ENCODE measurements at regions not wholly inside any gene's neighbourhood (a gene's known extent, or its start where the extent isn't known, plus 50 kb on each side); places are given as distances from the start of the nearest gene placed in this dataset.

GRCh38 chr5:58403822-58404433 lies 56.0 kb downstream of the PLK2 start:
- DNase-seq = no peak

- no peak for DNase-seq
Observed at GRCh38 chr5:58401701-58402100, 58.2 kb downstream of the PLK2 start.

- DNase-seq = no peak
Observed at GRCh38 chr5:58400737-58401136, 59.1 kb downstream of the PLK2 start.

GRCh38 chr5:58399951-58400350 lies 59.9 kb downstream of the PLK2 start:
- DNase-seq = no peak

- DNase-seq = no peak
Observed at GRCh38 chr5:58394339-58394738, 65.5 kb downstream of the PLK2 start.

- DNase-seq = no peak
Observed at GRCh38 chr5:58393716-58394115, 66.2 kb downstream of the PLK2 start.

- no peak for DNase-seq
Observed at GRCh38 chr5:58392496-58392895, 67.4 kb downstream of the PLK2 start.

GRCh38 chr5:58383448-58383847 lies 76.4 kb downstream of the PLK2 start:
- DNase-seq = no peak

GRCh38 chr5:58382131-58382534 lies 77.8 kb downstream of the PLK2 start:
- no peak for DNase-seq

- no peak for DNase-seq
Observed at GRCh38 chr5:58381566-58381965, 78.3 kb downstream of the PLK2 start.

GRCh38 chr5:58380655-58381054 lies 79.2 kb downstream of the PLK2 start:
- no peak for DNase-seq

GRCh38 chr5:58378613-58379390 lies 81.1 kb downstream of the PLK2 start:
- no peak for DNase-seq

GRCh38 chr5:58370606-58371005 lies 89.3 kb downstream of the PLK2 start:
- DNase-seq = no peak

- DNase-seq = no peak
Observed at GRCh38 chr5:58369513-58370190, 90.2 kb downstream of the PLK2 start.

- DNase-seq = no peak
Observed at GRCh38 chr5:58366461-58366860, 93.4 kb downstream of the PLK2 start.

- no peak for DNase-seq
Observed at GRCh38 chr5:58365791-58366190, 94.1 kb downstream of the PLK2 start.

- no peak for DNase-seq
Observed at GRCh38 chr5:58363461-58364249, 96.2 kb downstream of the PLK2 start.

GRCh38 chr5:58362135-58362534 lies 97.8 kb downstream of the PLK2 start:
- no peak for DNase-seq

- DNase-seq = no peak
Observed at GRCh38 chr5:58360794-58361193, 99.1 kb downstream of the PLK2 start.

GRCh38 chr5:58359981-58360380 lies 99.9 kb downstream of the PLK2 start:
- no peak for DNase-seq

- no peak for DNase-seq
Observed at GRCh38 chr5:58358501-58359178, 101.2 kb downstream of the PLK2 start.

GRCh38 chr5:58357799-58358500 lies 101.9 kb downstream of the PLK2 start:
- no peak for DNase-seq
